ENCODE measurements at regions not wholly inside any gene's neighbourhood (a gene's known extent, or its start where the extent isn't known, plus 50 kb on each side); places are given as distances from the start of the nearest gene placed in this dataset.

DNA sequence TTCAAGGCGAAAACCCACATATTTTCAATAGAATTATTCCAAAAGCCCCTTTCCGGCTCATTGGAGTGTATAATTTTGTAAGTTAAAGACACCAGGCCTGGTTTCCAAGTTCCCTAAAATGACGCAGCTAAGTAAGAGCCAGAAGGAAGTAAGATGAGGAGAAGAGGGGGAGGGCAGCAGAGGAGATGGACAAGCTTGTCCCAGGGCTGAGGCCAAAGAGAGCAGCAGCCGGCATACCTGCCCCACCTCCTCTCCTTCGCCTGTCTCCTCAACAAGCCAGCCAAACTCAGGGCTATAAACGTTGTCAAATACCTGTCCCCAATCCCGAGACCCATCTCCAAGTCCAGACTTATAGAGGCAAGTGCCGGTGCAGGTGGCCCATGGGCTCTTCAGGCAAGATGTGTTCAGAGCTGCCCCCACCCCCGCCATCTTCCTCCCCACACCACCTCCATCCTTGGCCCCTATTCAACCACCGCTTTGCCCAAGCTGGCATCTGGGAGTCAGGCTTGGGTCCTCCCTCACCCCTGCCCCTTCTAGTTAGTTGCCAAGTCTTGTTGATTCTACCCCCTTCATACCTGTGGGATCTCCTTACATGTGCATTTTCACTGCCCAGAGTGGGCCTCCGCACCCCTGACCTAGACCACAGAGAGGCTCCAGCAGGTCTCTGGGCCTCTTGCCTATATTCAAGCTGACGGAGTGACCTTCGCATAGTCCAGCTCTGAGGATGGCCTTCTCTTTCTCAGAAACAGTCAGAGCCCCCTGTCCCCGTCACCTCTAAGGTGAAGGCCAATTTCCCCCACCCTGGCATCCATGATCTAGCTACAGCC is 75.7 kb upstream of the SIRPA start:
- Histone ChIP-seq H3K4me2 (ENCODE audit: control insufficient read depth, insufficient read depth) (no peak overlapping the region), H3K9ac (ENCODE audit: control insufficient read depth, insufficient read depth, low read length) (no peak overlapping the region), H3K4me1 (ENCODE audit: control insufficient read depth, insufficient read depth, low read length) (no peaks in the 10 kb centered on the region), H3K36me3 (ENCODE audit: control insufficient read depth in 2 of 2, insufficient read depth in 2 of 2, low read length in 1 of 2) (no peaks in the 10 kb centered on the region), H3K79me2 (ENCODE audit: control insufficient read depth, insufficient read depth, low read length) (no peaks in the 10 kb centered on the region), H2AFZ (ENCODE audit: control insufficient read depth, low read depth, low read length) (no peak overlapping the region), H4K20me1 (ENCODE audit: control insufficient read depth, insufficient read depth) (no peaks in the 10 kb centered on the region), H3K27ac (ENCODE audit: control insufficient read depth, insufficient read depth) (no peak overlapping the region), H3K4me3 (no peak overlapping the region), H3K27me3 (replicated peaks in 1 of 2; ENCODE audit: control insufficient read depth in 2 of 2, insufficient read depth in 2 of 2, low read length in 1 of 2) (peaks cover 2 to 4% of the 10 kb centered on the region in 2 experiments; a peak in 3 of 4 replicates), H3K9me3 (replicated peaks; ENCODE audit: control insufficient read depth, insufficient read depth, low read length) (peaks cover 5% of the 10 kb centered on the region; the same call in 2 of the 3 replicates)
- no peak for DNase-seq (ENCODE audit: low read depth, low spot score)
- intact Hi-C loops (cut with micrococcal nuclease; ENCODE audit: unreplicated experiment): no loop called here
- no peak for ATAC-seq
- no peak for FAIRE-seq
- in situ Hi-C loops (cut with MboI): no loop called here
- POLR2A ChIA-PET: no interaction called here
- CTCF ChIA-PET: no interaction called here
- SMC1A ChIA-PET (ENCODE audit: uncharacterized antibody, unreplicated experiment): interaction anchor here (0.7 kb wide), 1 partner anchor 1580 kb away, joined by 3 read pairs; no protein-coding TSS in a partner anchor
- no peak for TF ChIP-seq PAX8 (IDR thresholded peaks at IDR 0.05)
- TF ChIP-seq EED (IDR thresholded peaks at IDR 0.05; ENCODE audit: low read depth): no peak
- no peak for TF ChIP-seq MXI1 (IDR thresholded peaks at IDR 0.05; ENCODE audit: low read depth, low read length)
- no peak for TF ChIP-seq SMAD5 (IDR thresholded peaks at IDR 0.05; ENCODE audit: low read depth)
- TF ChIP-seq, protein P1, sequence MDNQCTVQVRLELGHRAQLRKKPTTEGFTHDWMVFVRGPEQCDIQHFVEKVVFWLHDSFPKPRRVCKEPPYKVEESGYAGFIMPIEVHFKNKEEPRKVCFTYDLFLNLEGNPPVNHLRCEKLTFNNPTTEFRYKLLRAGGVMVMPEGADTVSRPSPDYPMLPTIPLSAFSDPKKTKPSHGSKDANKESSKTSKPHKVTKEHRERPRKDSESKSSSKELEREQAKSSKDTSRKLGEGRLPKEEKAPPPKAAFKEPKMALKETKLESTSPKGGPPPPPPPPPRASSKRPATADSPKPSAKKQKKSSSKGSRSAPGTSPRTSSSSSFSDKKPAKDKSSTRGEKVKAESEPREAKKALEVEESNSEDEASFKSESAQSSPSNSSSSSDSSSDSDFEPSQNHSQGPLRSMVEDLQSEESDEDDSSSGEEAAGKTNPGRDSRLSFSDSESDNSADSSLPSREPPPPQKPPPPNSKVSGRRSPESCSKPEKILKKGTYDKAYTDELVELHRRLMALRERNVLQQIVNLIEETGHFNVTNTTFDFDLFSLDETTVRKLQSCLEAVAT (IDR thresholded peaks at IDR 0.05): no peak
- 61% methylated on average over 14 of the region's 14 CpGs for WGBS (ENCODE audit: insufficient coverage, insufficient replicate concordance, low lambda C conversion rate, missing lambda C conversion rate)
- RAD21 ChIA-PET (ENCODE audit: unreplicated experiment): no interaction called here
- BruUV-seq (replicated peaks): no TSS peak

DNA sequence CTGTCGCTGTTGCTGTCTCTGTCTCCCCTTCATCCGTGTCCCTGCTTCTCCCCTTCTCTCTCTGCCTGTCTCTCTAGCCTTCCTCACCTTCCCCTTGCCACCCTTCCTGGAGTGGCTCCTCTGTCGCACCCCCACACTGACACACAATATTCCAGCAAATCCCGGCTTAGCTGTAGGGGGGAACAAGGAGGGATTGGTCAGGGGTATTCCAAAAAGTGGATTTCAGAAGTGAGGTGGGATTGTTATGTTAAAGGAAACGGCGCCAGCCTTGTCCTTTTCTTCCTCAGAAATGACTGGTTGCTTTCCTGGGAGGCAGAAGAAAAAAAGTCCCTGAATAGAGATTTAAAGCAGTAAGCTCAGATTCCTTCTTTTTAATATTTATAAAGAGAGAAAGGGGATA is 76.3 kb upstream of the SIRPA start:
- ChIA-PET SMC1A (ENCODE audit: uncharacterized antibody, unreplicated experiment) (interaction anchor here (0.7 kb wide), 1 partner anchor 1579 kb away, joined by 3 read pairs; no protein-coding TSS in a partner anchor), CTCF (no interaction called here), POLR2A (no interaction called here), RAD21 (ENCODE audit: unreplicated experiment) (no interaction called here)
- intact Hi-C loops (cut with micrococcal nuclease; ENCODE audit: unreplicated experiment) (no loop called here), in situ Hi-C loops (cut with MboI) (no loop called here)
- no peak overlapping the region for H3K4me2 ChIP-seq (ENCODE audit: control insufficient read depth, insufficient read depth)
- H3K79me2 ChIP-seq (ENCODE audit: control insufficient read depth, insufficient read depth, low read length): no peaks in the 10 kb centered on the region
- H3K4me1 ChIP-seq (ENCODE audit: control insufficient read depth, insufficient read depth, low read length): no peaks in the 10 kb centered on the region
- peaks cover 5% of the 10 kb centered on the region; the same call in 2 of the 3 replicates for H3K9me3 ChIP-seq (replicated peaks; ENCODE audit: control insufficient read depth, insufficient read depth, low read length)
- 27% methylated on average over 6 of the region's 6 CpGs for WGBS (ENCODE audit: insufficient coverage, insufficient replicate concordance, low lambda C conversion rate, missing lambda C conversion rate)
- H3K4me3 ChIP-seq: no peak overlapping the region
- no peak overlapping the region for H3K27ac ChIP-seq (ENCODE audit: control insufficient read depth, insufficient read depth)
- FAIRE-seq (no peak), DNase-seq (ENCODE audit: low read depth, low spot score) (no peak), ATAC-seq (no peak)
- peaks cover 2 to 4% of the 10 kb centered on the region in 2 experiments; a peak in 3 of 4 replicates for H3K27me3 ChIP-seq (replicated peaks in 1 of 2; ENCODE audit: control insufficient read depth in 2 of 2, insufficient read depth in 2 of 2, low read length in 1 of 2)
- H3K9ac ChIP-seq (ENCODE audit: control insufficient read depth, insufficient read depth, low read length): no peak overlapping the region
- H3K36me3 ChIP-seq (ENCODE audit: control insufficient read depth in 2 of 2, insufficient read depth in 2 of 2, low read length in 1 of 2): no peaks in the 10 kb centered on the region
- no peak overlapping the region for H2AFZ ChIP-seq (ENCODE audit: control insufficient read depth, low read depth, low read length)
- H4K20me1 ChIP-seq (ENCODE audit: control insufficient read depth, insufficient read depth): no peaks in the 10 kb centered on the region
- no TSS peak for BruUV-seq (replicated peaks)
- no peak for TF ChIP-seq PAX8 (IDR thresholded peaks at IDR 0.05)
- no peak for TF ChIP-seq RCOR1 (conservative IDR thresholded peaks at IDR 0.05; ENCODE audit: low read depth, low read length)
- no peak for TF ChIP-seq NR2C2 (IDR thresholded peaks at IDR 0.05; ENCODE audit: borderline replicate concordance, control insufficient read depth, insufficient read length, low read depth)
- TF ChIP-seq ZNF622 (IDR thresholded peaks at IDR 0.05): no peak
- TF ChIP-seq KDM1A (IDR thresholded peaks at IDR 0.05; ENCODE audit: borderline replicate concordance): no peak
- TF ChIP-seq ZSCAN29 (IDR thresholded peaks at IDR 0.05): no peak
- no peak for TF ChIP-seq ZZZ3 (IDR thresholded peaks at IDR 0.05; ENCODE audit: control insufficient read depth, insufficient read length, low read depth)
- TF ChIP-seq MTA3 (IDR thresholded peaks at IDR 0.05; ENCODE audit: borderline replicate concordance, low read length): no peak
- no peak for TF ChIP-seq EED (IDR thresholded peaks at IDR 0.05; ENCODE audit: low read depth)
- no peak for TF ChIP-seq IKZF1 (conservative IDR thresholded peaks at IDR 0.05)
- TF ChIP-seq BACH1 (IDR thresholded peaks at IDR 0.05; ENCODE audit: borderline replicate concordance): no peak
- no peak for TF ChIP-seq NR2C1 (IDR thresholded peaks at IDR 0.05)
- TF ChIP-seq ZNF207 (IDR thresholded peaks at IDR 0.05; ENCODE audit: borderline replicate concordance): no peak
- TF ChIP-seq YBX1 (IDR thresholded peaks at IDR 0.05): no peak
- no peak for TF ChIP-seq STAT1 (conservative IDR thresholded peaks at IDR 0.05)
- TF ChIP-seq RAD21 (IDR thresholded peaks at IDR 0.05; ENCODE audit: insufficient read depth, low read depth, low read length): no peak

All from GM12878 (cell line).